ENCODE measurements at regions not wholly inside any gene's neighbourhood (a gene's known extent, or its start where the extent isn't known, plus 50 kb on each side); places are given as distances from the start of the nearest gene placed in this dataset.

- no peak for DNase-seq
Observed at GRCh38 chr4:57448901-57449300, 338.7 kb upstream of the IGFBP7 start.

DNA sequence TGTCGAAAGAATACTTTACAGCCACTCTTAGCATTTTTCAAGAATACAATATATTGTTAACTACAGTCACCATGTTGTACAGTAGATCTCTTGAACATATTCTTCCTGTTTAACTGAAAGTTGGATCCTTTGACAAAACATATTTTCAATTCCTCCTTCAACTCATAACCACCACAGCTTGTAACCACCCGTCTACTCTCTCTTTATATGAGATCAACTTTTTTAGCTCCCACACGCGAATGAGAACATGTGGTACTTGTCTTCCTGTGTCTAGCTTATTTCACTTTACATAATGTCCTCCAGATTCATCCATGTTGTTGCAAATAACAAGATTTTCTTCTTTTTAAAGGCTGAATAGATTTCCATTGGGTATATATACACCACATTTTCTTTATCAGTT, 338.3 kb upstream of the IGFBP7 start:
- peak; percentile 68 for DNase-seq

DNA sequence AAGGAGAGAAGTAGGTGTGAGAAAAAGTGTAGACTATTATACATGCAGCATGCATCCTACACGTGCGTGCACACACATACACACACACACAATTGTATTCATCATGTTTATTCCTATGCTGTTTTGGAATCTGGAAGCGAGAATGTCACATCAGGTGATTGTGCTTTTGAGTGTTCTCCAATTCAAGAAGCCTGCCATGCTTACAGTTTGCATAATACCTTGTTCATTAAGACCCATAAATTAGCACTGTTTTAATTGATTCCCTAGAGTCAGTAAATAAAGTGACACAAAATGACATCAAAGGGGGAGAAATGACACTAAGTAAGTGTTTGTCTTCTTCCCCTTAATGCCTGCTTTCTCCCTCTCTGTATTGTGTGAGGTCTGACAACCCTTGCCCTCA, 336.1 kb upstream of the IGFBP7 start:
- DNase-seq: no peak

DNA sequence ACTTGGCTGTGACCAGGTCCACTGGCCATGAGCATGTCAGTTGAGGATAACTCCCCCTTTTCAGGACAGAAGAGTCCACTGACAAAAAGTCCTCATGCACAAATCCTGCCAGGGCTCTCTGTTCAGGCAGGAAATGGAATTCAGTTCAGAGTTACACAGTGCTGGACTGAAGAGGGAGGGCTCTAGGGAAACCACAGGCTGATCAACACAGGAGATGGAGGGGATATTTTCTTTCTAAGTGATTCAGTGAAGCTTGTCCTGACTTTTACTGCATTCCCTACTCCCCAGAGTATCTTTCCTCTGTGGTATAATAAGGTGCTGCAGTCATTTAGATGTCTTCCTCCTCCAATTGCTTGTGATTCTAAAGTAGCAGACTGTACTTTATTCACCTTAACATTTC, 335.5 kb upstream of the IGFBP7 start:
- no peak for DNase-seq

DNA sequence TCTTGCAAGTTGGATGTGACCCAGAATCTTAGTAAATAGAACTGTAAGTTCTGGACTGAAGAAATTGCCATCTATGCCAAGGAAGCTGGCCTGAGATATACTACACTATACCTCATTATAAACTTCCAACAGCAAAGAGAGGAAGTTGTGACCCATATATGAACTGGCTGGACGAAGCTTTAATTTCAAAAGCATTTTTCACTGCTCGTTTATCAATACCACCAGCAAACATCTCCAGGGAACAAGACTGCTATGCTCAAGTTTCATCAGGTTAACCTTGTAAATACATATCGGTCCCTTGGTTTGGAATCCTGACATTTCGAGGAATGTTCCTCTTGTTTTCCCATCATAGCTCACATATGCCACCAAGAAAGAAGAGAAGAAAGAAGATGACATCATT, 334.5 kb upstream of the IGFBP7 start:
- no peak for DNase-seq

GRCh38 chr4:57443787-57444186, 333.6 kb upstream of the IGFBP7 start:
- no peak for DNase-seq

DNA sequence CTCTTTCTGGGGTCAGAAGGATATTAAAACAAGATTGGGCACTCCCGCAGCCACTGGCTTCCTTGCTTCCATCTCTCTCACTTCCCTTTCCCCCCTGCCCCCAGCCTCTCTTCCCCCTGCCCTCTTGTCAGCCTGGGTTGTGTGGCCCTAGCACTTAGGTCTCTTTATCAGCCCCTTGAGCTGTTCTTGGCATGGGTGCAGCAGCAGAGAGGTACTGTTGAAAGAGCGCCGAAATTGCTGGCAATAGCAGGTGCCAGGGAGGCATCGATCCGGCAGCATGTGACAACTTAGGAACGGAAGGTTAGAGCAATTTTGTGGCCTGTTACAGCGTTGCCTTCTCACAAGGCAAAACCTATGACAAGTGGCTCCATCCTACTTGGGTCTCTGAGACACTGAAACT, 333.1 kb upstream of the IGFBP7 start:
- no peak for DNase-seq

DNA sequence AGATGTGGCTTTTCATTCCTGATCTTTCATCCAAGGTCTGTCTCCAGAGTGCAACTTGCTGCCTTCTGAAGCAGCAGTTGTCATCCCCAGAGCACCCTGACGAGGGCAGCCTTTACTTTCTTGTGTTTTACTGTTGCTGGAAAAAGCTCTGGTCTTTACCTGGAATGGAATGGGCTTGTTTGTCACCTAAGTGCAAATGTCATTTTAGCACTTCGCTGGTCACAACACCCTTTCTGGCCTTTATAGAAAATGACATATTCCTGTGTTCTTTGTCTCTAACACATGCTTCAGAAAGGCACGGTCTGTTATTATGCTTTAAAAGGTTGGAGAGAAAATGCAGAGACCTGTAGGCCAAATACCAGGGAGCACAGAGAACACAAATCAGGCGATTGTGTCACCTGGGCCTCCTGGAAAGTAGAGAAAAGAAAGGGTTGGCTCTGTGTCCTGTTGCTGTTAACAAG, 332.7 kb upstream of the IGFBP7 start:
- peak; percentile 11 for DNase-seq

GRCh38 chr4:57442241-57442640, 332.1 kb upstream of the IGFBP7 start:
- no peak for DNase-seq

DNA sequence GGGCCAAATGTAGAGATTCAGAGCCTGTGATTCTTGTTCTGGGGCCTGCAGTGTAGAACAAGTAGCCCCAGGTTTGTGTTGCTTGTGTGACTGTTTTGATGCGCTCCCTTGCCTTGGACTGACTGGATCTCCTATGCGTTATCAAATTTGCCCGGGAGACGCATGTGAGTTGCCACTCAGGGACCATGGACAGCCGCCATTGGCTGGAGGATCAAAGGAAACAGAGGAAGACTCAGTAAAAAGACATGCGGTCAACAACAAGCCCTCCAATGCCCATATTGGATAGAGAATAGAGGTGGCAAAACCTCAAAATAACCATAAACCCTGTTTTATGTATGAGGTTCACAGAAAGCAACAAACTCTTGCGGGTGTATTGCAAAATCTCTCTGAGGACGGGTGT, 327.5 kb upstream of the IGFBP7 start:
- DNase-seq: no peak

GRCh38 chr4:57435300-57435699, 325.1 kb upstream of the IGFBP7 start:
- DNase-seq: no peak

DNA sequence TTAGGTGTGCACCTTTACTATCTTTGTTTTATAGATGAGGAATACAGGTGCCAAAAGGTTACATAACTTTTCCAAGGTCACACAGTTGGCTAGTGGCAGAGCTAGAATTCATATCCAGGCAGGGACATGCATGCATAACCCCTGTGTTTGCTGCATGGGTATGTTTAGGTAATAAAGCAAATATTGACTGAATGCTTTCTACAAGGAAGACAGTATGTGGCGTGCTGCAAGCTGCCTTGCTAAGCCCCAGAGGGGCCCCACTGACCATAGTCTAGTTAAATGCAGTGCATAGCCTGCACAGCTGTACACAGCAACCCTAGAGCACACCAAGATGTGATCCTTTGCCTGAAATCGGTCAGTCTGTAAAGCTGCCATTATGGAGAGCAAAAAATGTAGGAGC, 320.5 kb upstream of the IGFBP7 start:
- no peak for DNase-seq

DNA sequence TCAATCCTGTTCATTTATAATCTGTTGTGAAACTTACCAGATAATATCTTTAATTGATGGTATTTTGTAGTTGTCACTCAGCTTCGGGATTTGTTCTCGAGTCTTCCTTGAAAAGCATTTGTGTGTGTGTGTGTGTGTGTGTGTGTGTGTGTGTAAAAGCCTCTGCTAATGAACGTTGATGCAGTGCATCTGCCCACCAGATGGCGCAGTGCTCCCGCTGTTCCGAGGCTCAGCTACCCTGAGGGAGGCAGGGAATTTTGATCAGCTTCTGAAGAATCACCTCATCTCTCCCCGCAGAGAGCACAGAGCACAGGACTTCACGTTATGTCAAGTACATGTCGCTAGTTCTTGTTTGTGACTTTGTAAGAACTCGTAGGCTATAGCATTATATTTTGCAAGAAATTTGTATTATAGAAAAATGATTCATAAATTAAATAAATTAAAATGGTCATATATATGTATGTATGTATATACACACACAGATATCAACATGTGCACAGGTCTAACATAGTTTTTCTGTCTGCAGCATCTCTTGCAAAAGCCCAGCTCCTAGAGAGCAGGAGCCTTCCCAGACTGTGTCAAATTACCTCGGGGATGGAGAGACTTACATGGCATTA, 316.7 kb upstream of the IGFBP7 start:
- DNase-seq: peak; percentile 52

DNA sequence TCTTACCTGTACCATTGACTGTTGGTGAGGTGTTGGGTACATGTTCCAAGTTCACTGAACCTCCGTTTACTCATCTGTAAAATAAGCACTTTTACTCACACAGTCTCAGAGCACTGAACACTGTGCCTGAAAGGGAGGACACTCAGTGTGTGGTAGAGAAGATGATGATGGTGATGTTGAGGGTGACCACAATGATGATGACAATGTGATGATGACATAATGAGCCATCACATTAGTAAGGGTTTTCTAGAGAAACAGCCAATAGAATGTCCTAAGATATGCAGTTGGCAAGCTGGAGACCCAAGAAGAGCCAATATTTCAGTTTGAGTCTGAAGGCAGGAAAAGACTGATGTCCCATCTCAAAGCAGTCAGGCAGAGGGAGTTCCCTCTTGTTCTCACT, 315.4 kb upstream of the IGFBP7 start:
- no peak for DNase-seq

- no peak for DNase-seq
Observed at GRCh38 chr4:57424232-57424897, 314.2 kb upstream of the IGFBP7 start.

GRCh38 chr4:57418133-57418532, 307.9 kb upstream of the IGFBP7 start:
- no peak for DNase-seq

DNA sequence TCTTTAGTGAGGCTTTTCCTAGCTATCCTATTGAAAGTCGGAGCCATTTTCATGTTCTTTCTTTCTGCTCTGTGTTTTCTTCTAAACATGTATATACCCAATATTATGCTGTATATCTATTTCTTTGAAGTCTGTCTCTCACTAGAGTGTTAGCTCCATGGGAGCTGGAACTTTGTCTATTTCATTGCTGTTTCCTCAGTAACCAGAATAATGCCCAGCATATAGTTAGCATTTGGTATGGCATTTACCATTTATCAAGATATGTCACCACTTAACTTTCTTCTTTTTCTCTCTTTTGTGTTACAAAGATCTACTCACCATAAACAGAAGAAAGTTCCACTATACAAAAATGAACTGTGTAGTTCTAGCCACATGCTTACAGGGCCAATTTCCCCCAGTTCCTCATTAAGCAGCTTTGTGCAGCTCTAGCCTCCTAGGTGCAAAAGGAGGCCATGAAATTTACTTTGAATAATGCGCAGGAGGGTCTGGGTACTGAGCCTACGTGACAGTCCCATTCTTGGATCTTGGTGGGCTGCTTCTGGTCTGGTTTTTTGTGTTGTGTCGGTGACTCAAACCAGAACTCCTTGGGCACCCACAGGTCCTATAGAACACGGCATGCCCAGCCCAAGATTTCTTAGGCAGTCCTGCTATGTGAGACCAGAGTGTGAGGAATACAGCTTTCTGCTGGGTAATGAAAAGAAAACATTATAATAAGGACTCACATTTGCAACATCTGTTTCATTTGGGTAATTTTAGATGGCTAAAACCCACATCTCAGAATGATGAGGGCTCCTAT, 302.3 kb upstream of the IGFBP7 start:
- DNase-seq: no peak

- DNase-seq: no peak
Observed at GRCh38 chr4:57410331-57411052, 300.3 kb upstream of the IGFBP7 start.

GRCh38 chr4:57405359-57405758, 295.2 kb upstream of the IGFBP7 start:
- DNase-seq: no peak

- DNase-seq: no peak
Observed at GRCh38 chr4:57404483-57404882, 294.3 kb upstream of the IGFBP7 start.

DNA sequence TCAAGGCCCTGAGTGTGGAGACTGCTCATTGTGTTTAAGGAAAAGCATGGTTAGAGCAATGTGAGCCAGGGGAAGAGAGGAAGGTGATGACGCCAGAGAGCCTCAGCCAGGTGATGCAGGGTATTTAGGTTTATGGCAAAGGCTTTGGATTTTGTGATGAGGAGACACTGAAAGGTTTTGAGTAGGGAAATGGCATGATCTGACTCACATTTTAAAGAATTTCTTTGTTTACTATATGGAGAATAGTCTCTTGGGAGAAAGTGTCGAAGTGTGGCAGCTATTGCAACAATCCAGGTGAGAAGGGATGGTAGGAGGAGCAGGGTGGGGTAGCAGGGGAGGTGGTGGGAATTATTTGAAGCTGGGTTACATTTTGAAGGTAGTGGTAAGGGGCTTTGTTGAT, 293.4 kb upstream of the IGFBP7 start:
- DNase-seq: no peak

GRCh38 chr4:57401586-57401985, 291.4 kb upstream of the IGFBP7 start:
- no peak for DNase-seq

DNA sequence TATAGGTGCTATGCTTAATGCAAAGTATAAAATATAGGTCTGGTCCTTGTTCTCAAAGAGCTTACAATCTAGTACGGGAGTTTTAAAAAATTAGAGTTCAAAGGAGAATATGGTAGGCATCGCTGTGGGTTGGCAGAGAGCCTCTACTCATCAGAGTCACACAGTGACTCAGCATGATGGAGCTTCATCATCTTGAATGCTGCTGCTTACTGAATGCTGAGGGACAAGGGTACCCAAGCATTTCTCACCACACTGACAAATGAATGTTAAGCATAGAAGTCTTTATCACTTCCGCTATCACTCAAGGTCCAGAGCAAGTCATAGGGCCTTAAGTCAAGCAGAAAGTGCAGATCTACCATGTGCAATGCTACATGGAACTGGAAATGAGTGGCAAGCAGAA, 268.6 kb upstream of the IGFBP7 start:
- no peak for DNase-seq
